ENCODE measurements at regions not wholly inside any gene's neighbourhood (a gene's known extent, or its start where the extent isn't known, plus 50 kb on each side); places are given as distances from the start of the nearest gene placed in this dataset.
"Not testable (repeated sequence)": the region's sequence is repeated elsewhere in the genome, so short reads cannot be mapped to it uniquely, and the experiment has no call there.

DNA sequence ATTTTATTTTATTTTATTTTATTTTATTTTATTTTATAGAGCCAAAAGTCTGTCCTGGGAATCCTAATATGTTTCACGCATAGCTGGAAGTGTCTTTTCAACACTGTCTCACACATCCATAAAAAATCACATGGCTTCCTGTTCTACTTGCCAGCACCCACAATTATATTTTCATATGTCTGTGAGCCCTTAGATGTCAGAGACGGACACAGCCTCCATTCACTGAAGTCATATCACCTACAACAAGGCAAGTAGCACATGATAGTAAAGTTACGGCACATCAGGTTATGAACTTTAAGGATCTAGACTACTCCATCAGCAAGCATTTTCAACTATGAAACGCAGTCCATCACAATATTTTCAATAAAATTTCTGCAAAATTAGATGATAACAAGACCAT, 168.4 kb downstream of the ZIC4 start (continued):
- TF ChIP-seq, protein P1, sequence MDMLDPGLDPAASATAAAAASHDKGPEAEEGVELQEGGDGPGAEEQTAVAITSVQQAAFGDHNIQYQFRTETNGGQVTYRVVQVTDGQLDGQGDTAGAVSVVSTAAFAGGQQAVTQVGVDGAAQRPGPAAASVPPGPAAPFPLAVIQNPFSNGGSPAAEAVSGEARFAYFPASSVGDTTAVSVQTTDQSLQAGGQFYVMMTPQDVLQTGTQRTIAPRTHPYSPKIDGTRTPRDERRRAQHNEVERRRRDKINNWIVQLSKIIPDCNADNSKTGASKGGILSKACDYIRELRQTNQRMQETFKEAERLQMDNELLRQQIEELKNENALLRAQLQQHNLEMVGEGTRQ (IDR thresholded peaks at IDR 0.05; ENCODE audit: borderline replicate concordance, low read depth, low read length), result no peak
- TF ChIP-seq TEAD4 (IDR thresholded peaks at IDR 0.05; ENCODE audit: borderline replicate concordance, insufficient read depth) (no peak), MEF2A (IDR thresholded peaks at IDR 0.05; ENCODE audit: borderline replicate concordance, low read depth) (no peak), TCF12 (IDR thresholded peaks at IDR 0.05) (no peak), JUND (IDR thresholded peaks at IDR 0.05) (no peak), CHD2 (IDR thresholded peaks at IDR 0.05; ENCODE audit: low read length, partially characterized antibody) (no peak), NFIC (IDR thresholded peaks at IDR 0.05; ENCODE audit: borderline replicate concordance) (no peak)
- TF ChIP-seq, protein P2, sequence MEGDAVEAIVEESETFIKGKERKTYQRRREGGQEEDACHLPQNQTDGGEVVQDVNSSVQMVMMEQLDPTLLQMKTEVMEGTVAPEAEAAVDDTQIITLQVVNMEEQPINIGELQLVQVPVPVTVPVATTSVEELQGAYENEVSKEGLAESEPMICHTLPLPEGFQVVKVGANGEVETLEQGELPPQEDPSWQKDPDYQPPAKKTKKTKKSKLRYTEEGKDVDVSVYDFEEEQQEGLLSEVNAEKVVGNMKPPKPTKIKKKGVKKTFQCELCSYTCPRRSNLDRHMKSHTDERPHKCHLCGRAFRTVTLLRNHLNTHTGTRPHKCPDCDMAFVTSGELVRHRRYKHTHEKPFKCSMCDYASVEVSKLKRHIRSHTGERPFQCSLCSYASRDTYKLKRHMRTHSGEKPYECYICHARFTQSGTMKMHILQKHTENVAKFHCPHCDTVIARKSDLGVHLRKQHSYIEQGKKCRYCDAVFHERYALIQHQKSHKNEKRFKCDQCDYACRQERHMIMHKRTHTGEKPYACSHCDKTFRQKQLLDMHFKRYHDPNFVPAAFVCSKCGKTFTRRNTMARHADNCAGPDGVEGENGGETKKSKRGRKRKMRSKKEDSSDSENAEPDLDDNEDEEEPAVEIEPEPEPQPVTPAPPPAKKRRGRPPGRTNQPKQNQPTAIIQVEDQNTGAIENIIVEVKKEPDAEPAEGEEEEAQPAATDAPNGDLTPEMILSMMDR (IDR thresholded peaks at IDR 0.05), result no peak
- TF ChIP-seq, protein P3, sequence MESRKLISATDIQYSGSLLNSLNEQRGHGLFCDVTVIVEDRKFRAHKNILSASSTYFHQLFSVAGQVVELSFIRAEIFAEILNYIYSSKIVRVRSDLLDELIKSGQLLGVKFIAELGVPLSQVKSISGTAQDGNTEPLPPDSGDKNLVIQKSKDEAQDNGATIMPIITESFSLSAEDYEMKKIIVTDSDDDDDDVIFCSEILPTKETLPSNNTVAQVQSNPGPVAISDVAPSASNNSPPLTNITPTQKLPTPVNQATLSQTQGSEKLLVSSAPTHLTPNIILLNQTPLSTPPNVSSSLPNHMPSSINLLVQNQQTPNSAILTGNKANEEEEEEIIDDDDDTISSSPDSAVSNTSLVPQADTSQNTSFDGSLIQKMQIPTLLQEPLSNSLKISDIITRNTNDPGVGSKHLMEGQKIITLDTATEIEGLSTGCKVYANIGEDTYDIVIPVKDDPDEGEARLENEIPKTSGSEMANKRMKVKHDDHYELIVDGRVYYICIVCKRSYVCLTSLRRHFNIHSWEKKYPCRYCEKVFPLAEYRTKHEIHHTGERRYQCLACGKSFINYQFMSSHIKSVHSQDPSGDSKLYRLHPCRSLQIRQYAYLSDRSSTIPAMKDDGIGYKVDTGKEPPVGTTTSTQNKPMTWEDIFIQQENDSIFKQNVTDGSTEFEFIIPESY (IDR thresholded peaks at IDR 0.05; ENCODE audit: borderline replicate concordance, low read depth), result no peak

DNA sequence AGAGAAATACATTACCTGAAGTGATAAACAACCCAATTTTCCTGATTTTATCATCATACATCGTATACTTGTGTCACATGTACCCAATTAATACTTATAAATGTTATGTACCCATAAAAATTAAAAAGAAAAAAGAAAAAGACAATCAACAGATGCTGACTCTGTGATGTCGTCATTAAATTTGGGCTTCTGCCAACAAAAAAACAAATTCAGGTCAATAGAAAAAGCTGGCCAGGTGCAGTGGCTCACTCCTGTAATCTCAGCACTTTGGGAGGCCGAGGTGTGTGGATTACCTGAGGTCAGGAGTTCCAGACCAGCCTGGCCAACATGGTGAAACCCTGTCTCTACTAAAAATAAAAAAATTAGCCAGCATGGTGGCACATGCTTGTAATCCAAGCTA, 174.4 kb downstream of the ZIC4 start:
- CTCF ChIA-PET, result interaction anchor here (0.7 kb wide), 1 partner anchor 22 kb away, joined by 3 read pairs; no protein-coding TSS in a partner anchor
- H2AFZ ChIP-seq (ENCODE audit: low read depth), result not testable (repeated sequence)

DNA sequence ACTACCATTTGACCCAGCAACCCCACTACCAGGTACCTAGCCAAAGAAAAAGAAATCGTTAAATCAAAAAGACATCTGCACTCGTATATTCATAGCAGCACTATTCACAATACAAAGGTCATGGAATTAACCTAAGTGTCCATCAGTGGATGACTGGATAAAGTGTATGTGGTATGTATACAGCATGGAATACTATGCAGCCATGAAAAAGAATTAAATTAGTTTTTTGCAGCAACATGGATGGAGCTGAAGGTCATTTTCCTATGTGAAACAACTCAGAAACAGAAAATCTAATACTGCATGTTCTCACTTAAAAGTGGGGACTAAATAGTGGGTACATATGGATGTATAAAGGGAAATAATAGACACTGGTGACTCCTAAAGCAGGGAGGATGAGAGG, 175.2 kb downstream of the ZIC4 start:
- H3K9me3 ChIP-seq, result no peaks in the 10 kb centered on the region; the same call in 1 of the 2 replicates
- H3K36me3 ChIP-seq (replicated peaks in 1 of 2; ENCODE audit: control insufficient read depth in 1 of 2, insufficient read depth in 2 of 2, low read length in 1 of 2), result no peaks in the 10 kb centered on the region
- CTCF ChIA-PET, result interaction anchor here (0.7 kb wide), 1 partner anchor 21 kb away, joined by 3 read pairs; no protein-coding TSS in a partner anchor
- WGBS (ENCODE audit: low lambda C conversion rate), result 38% methylated on average over 2 of the region's 2 CpGs
- H3K27ac ChIP-seq (ENCODE audit: low read depth in 2 of 2, low read length in 1 of 2), result no peak overlapping the region
- H3K27me3 ChIP-seq (ENCODE audit: insufficient read depth), result no peaks in the 10 kb centered on the region
- H2AFZ ChIP-seq (ENCODE audit: low read depth), result no peak overlapping the region
- no peak overlapping the region for H3K9ac ChIP-seq
- H3K79me2 ChIP-seq (ENCODE audit: insufficient read depth), result no peaks in the 10 kb centered on the region
- POLR2A ChIA-PET, result no interaction called here
- no peak overlapping the region for H3K4me2 ChIP-seq
- H4K20me1 ChIP-seq (ENCODE audit: insufficient read depth), result no peaks in the 10 kb centered on the region
- no peak overlapping the region for H3K4me3 ChIP-seq (ENCODE audit: low read depth in 2 of 2, low read length in 1 of 2)
- no peaks in the 10 kb centered on the region for H3K9me2 ChIP-seq
- TF ChIP-seq NRF1 (IDR thresholded peaks at IDR 0.05; ENCODE audit: low read depth, low read length) (no peak), FOXM1 (IDR thresholded peaks at IDR 0.05; ENCODE audit: low read depth) (no peak), TAF1 (IDR thresholded peaks at IDR 0.05; ENCODE audit: borderline replicate concordance, low read depth, low read length) (no peak), RAD21 (IDR thresholded peaks at IDR 0.05; ENCODE audit: low read length) (no peak)
- TF ChIP-seq, protein P4, sequence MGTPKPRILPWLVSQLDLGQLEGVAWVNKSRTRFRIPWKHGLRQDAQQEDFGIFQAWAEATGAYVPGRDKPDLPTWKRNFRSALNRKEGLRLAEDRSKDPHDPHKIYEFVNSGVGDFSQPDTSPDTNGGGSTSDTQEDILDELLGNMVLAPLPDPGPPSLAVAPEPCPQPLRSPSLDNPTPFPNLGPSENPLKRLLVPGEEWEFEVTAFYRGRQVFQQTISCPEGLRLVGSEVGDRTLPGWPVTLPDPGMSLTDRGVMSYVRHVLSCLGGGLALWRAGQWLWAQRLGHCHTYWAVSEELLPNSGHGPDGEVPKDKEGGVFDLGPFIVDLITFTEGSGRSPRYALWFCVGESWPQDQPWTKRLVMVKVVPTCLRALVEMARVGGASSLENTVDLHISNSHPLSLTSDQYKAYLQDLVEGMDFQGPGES (IDR thresholded peaks at IDR 0.05; ENCODE audit: low read depth, low read length), result no peak
- TF ChIP-seq, protein P1 (IDR thresholded peaks at IDR 0.05; ENCODE audit: borderline replicate concordance, low read depth, low read length), result no peak
- TF ChIP-seq, protein P5, sequence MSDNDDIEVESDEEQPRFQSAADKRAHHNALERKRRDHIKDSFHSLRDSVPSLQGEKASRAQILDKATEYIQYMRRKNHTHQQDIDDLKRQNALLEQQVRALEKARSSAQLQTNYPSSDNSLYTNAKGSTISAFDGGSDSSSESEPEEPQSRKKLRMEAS (IDR thresholded peaks at IDR 0.05; ENCODE audit: low read depth), result no peak
- TF ChIP-seq, protein P6, sequence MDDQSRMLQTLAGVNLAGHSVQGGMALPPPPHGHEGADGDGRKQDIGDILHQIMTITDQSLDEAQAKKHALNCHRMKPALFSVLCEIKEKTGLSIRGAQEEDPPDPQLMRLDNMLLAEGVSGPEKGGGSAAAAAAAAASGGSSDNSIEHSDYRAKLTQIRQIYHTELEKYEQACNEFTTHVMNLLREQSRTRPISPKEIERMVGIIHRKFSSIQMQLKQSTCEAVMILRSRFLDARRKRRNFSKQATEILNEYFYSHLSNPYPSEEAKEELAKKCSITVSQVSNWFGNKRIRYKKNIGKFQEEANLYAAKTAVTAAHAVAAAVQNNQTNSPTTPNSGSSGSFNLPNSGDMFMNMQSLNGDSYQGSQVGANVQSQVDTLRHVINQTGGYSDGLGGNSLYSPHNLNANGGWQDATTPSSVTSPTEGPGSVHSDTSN (IDR thresholded peaks at IDR 0.05), result no peak
- DNase-seq, result no peak
- H3K4me1 ChIP-seq (ENCODE audit: control insufficient read depth in 1 of 2, insufficient read depth in 2 of 2, low read depth in 1 of 2, low read length in 1 of 2), result no peaks in the 10 kb centered on the region
- no peaks in the 10 kb centered on the region for H3F3A ChIP-seq (replicated peaks; ENCODE audit: insufficient read depth)

More for the DNA sequence above, 174.4 kb downstream of the ZIC4 start:
- H3K79me2 ChIP-seq (ENCODE audit: insufficient read depth); H3F3A ChIP-seq (replicated peaks; ENCODE audit: insufficient read depth); H3K9me2 ChIP-seq; H3K9ac ChIP-seq; H3K27me3 ChIP-seq (ENCODE audit: insufficient read depth); H3K9me3 ChIP-seq; H3K4me3 ChIP-seq (ENCODE audit: low read depth in 2 of 2, low read length in 1 of 2); H3K36me3 ChIP-seq (replicated peaks in 1 of 2; ENCODE audit: control insufficient read depth in 1 of 2, insufficient read depth in 2 of 2, low read length in 1 of 2); POLR2A ChIA-PET; H4K20me1 ChIP-seq (ENCODE audit: insufficient read depth); H3K27ac ChIP-seq (ENCODE audit: low read depth in 2 of 2, low read length in 1 of 2); DNase-seq; H3K4me1 ChIP-seq (ENCODE audit: control insufficient read depth in 1 of 2, insufficient read depth in 2 of 2, low read depth in 1 of 2, low read length in 1 of 2); H3K4me2 ChIP-seq: not testable (repeated sequence)
- 9% methylated on average over 3 of the region's 3 CpGs for WGBS (ENCODE audit: low lambda C conversion rate)

All from SK-N-SH (cell line).